IPS-20b (cell line): ENCODE measurements at regions not wholly inside any gene's neighbourhood (a gene's known extent, or its start where the extent isn't known, plus 50 kb on each side); places are given as distances from the start of the nearest gene placed in this dataset.
"Not testable (repeated sequence)": the region's sequence is repeated elsewhere in the genome, so short reads cannot be mapped to it uniquely, and the experiment has no call there.

Experiments used
- H3K27ac ChIP-seq: one replicate; pipeline ENCODE4 v1.5.1; 2013; ENCODE audit warnings: low read length
- H3K27me3 ChIP-seq: 2 replicates; pipeline ENCODE4 v1.6.1; 2013; ENCODE audit warnings: mild to moderate bottlenecking, low read length, inconsistent platforms; ENCODE audit not compliant: insufficient read depth
- H3K36me3 ChIP-seq: 2 replicates; pipeline ENCODE4 v1.6.1; 2013; ENCODE audit warnings: low read depth, mild to moderate bottlenecking, inconsistent platforms, low read length, moderate library complexity; ENCODE audit not compliant: insufficient read depth
- H3K4me1 ChIP-seq: 2 replicates; pipeline ENCODE4 v1.6.1; 2013; ENCODE audit warnings: mild to moderate bottlenecking, control low read depth, inconsistent platforms, low read length, moderate library complexity; ENCODE audit not compliant: insufficient read depth
- H3K4me3 ChIP-seq: 2 replicates; pipeline ENCODE4 v1.5.1; 2013; ENCODE audit warnings: mild to moderate bottlenecking, low read length, inconsistent platforms
- H3K9ac ChIP-seq: 2 replicates; pipeline ENCODE4 v1.6.1; 2013; ENCODE audit warnings: low read depth, mild to moderate bottlenecking, inconsistent platforms, low read length, moderate library complexity
- H3K9me3 ChIP-seq: 2 replicates; pipeline ENCODE4 v1.6.1; 2013; ENCODE audit warnings: mild to moderate bottlenecking, low read depth, low read length, inconsistent platforms; ENCODE audit not compliant: insufficient read depth

DNA sequence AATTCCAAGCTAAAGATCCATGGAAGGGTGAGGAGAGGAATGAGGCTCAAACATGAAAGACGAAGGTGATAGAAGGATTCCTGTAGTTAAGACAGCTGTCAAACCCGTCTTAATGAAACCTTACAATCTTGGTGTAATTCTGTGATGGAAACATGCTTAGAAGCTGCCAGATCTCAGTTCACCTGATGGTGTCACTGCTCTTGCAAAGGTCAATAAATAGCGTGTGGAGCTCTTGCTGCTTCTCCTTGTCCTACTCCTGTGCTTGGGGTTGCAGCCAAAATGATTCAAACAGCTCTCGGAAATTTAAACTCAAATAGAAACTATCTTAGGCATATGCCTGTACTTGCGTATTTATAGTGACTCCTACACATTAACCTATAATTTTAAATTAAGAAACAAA, 1705.0 kb downstream of the OLFM4 start:
- no peak overlapping the region for H3K4me3 ChIP-seq
- no peak overlapping the region for H3K27ac ChIP-seq
- H3K9me3 ChIP-seq, result no peaks in the 10 kb centered on the region
- H3K27me3 ChIP-seq, result no peaks in the 10 kb centered on the region
- H3K4me1 ChIP-seq, result no peaks in the 10 kb centered on the region
- no peaks in the 10 kb centered on the region for H3K36me3 ChIP-seq
- H3K9ac ChIP-seq, result no peak overlapping the region

DNA sequence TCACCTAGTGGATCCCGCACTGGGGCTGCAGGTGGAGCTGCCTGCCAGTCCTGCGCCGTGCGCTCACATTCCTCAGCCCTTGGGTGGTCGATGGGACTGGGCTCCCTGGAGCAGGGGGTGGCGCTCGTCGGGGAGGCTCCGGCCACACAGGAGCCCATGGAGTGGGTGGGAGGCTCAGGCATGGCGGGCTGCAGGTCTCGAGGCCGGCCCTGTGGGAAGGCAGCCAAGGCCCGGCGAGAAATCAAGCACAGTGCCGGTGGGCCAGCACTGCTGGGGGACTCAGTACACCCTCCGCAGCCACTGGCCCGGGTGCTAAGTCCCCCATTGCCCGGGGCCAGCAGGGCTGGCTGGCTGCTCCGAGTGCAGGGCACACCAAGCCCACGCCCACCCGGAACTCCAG, 1708.6 kb downstream of the OLFM4 start:
- not testable (repeated sequence) for H3K9me3 ChIP-seq, H3K27me3 ChIP-seq, H3K27ac ChIP-seq, H3K9ac ChIP-seq, H3K36me3 ChIP-seq, H3K4me3 ChIP-seq, H3K4me1 ChIP-seq

DNA sequence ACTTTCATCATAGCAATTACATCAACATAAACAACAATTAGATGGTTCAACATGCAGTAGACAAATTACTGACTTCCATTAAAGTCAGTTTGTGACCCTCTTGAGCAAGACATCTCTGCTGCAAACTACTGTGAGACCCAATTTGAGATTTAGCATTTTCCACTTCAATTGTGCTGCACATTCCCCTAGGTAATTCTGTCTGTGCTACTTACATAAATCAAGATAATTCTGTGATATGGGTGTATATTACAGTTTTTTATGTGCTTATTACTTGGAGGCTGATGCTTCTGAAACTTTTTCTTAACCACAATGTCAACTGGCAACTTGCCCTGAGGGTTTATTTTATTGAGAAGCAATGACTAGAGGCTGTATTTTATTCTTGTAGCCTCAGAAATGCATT, 1714.4 kb downstream of the OLFM4 start:
- no peaks in the 10 kb centered on the region for H3K4me1 ChIP-seq
- H3K36me3 ChIP-seq, result no peaks in the 10 kb centered on the region
- no peaks in the 10 kb centered on the region for H3K9me3 ChIP-seq
- H3K4me3 ChIP-seq, result no peak overlapping the region
- H3K9ac ChIP-seq, result no peak overlapping the region
- H3K27ac ChIP-seq, result no peak overlapping the region
- no peaks in the 10 kb centered on the region for H3K27me3 ChIP-seq

DNA sequence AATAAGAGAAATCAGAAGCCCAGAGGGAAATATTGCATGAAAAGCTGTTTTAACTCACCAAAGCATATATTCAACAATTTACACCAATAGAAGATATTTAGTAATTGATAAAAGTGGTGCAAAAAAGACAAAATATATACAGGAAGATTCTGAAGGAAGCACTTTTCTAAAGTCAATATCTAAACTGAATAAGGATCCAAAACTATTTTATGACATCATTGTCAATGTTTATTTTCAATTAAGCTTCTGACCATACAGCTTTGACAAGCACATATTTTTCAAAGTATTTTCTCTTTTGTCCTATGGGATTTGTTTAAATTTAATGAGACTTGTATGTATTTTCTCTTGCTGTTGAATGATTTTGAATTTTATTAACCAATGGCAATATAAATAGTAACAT, 1716.1 kb downstream of the OLFM4 start:
- H3K27me3 ChIP-seq, result no peaks in the 10 kb centered on the region

DNA sequence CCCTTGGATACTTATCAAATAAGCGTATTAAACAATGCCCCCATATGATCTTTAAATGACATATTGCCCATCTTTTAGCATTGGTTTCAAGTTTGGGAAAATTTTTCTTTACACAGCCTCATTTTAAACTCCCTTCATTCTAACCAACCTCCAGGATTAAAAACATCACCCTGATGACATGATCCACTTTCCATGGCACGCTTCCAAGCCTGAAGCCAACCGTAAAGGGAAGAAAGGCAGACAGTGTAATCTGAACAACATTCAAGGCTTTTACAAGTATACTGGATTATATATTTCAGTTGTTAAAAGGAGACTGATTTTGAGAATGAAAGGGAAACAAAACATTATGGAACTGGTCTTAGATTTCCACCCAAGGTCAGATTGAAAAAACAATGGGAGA, 1721.9 kb downstream of the OLFM4 start:
- H3K9ac ChIP-seq, result no peak overlapping the region
- no peak overlapping the region for H3K4me3 ChIP-seq
- no peak overlapping the region for H3K27ac ChIP-seq
- H3K4me1 ChIP-seq, result no peaks in the 10 kb centered on the region
- H3K9me3 ChIP-seq, result no peaks in the 10 kb centered on the region
- H3K36me3 ChIP-seq, result no peaks in the 10 kb centered on the region
- H3K27me3 ChIP-seq, result no peaks in the 10 kb centered on the region

More for the DNA sequence above, 1716.1 kb downstream of the OLFM4 start:
- Histone ChIP-seq H3K36me3 (no peaks in the 10 kb centered on the region), H3K27ac (no peak overlapping the region), H3K4me3 (no peak overlapping the region), H3K4me1 (no peaks in the 10 kb centered on the region), H3K9ac (no peak overlapping the region), H3K9me3 (no peaks in the 10 kb centered on the region)

DNA sequence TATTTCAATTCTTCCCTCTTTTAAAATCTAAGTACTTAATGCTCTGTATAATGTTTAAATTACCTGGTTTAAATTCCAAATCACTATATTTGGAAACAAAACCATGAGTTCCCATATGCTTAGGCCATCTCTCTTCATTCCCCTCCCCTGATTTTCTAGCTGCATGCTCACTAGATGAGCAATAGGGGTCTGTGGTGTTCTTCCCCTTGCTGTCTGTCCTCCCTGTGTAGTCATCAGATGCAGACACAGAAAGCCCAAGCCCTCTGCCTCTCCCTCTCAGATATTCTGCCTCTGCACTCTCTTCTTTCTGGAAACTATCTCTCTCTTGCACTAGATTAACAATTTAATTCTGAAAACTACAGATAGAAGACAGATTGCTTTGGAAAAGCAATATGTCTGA, 1730.2 kb downstream of the OLFM4 start:
- Histone ChIP-seq H3K27me3 (no peaks in the 10 kb centered on the region), H3K9me3 (no peaks in the 10 kb centered on the region), H3K4me3 (no peak overlapping the region), H3K27ac (no peak overlapping the region), H3K9ac (no peak overlapping the region), H3K4me1 (no peaks in the 10 kb centered on the region), H3K36me3 (no peaks in the 10 kb centered on the region)

DNA sequence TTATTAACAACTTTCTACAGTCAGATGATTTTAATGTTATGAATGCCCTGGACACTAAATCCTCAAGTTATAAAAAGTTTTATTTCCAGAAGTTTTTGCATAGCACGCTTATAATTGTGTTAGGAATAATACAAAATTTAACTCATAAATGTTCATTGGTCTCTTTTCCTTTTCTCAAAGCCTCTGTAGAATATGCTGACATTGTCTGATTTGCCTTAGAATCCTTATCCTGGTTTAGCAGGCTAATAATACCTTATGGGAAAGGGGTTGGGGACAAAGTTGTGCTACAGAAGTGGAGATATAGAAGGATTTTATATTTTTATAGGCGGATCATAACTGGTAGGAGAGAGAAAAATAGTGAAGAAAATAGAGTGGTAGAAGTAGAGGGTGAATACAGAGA, 1739.6 kb downstream of the OLFM4 start:
- no peaks in the 10 kb centered on the region for H3K36me3 ChIP-seq
- no peaks in the 10 kb centered on the region for H3K27me3 ChIP-seq
- H3K4me1 ChIP-seq, result no peaks in the 10 kb centered on the region
- H3K9me3 ChIP-seq, result no peaks in the 10 kb centered on the region
- no peak overlapping the region for H3K4me3 ChIP-seq
- no peak overlapping the region for H3K9ac ChIP-seq
- H3K27ac ChIP-seq, result no peak overlapping the region

DNA sequence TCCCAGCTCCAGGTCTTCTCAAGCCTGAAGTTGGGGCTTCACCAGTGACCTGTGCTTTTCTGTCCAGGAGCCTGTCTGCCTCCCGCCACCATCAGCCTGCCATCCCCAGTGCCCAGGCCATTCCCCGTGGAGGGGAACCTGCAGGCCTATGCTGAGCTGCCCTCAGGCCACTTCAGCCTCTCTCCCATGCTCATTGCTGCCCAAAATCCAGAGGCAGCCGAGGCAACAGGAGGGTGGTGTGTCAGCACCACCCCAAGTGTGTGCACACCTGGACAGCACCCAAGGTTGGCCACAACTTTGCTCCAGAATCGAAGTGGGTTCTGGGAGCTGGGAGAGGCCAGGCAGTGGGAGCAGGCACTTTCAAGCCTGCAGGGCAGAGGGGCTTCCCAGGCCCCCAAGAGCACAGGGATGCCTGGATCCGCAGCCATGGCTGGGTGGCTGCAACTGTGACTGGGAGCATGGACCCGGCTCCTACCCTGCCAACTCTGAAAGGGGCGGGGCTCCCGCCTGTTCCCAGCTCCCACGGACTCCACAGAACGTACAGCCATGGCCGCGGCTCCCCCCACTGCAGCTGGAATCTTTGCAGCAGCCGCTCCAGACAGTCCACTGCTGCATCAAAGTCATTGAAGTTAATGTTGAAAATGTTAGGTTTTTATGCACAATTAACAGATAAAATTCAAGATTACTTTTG, 1747.0 kb downstream of the OLFM4 start:
- Histone ChIP-seq H3K9ac (no peak overlapping the region), H3K27me3 (no peaks in the 10 kb centered on the region), H3K9me3 (peaks cover 4% of the 10 kb centered on the region; the same call in 1 of the 2 replicates), H3K27ac (no peak overlapping the region), H3K4me3 (no peak overlapping the region), H3K4me1 (no peaks in the 10 kb centered on the region), H3K36me3 (no peaks in the 10 kb centered on the region)

DNA sequence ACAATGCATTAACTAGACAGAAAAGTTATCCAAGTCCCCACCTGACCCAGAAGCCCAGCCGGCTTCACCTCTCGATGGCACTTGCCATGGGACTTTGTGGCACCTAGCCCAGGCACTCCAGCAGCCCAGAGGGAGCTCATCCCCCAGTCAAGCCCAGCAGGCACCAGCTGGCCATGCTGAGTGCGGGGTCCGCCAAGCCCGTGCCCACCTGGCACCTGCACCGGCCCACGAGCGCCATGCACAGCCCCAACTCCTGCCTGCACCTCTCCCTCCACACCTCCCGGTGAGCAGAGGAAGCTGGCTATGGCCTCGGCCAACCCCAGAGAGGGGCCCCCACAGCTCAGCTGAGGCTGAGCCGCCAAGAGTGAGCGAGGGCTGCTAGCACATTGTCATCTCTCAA, 1759.1 kb downstream of the OLFM4 start:
- no peaks in the 10 kb centered on the region for H3K4me1 ChIP-seq
- H3K36me3 ChIP-seq, result no peaks in the 10 kb centered on the region
- no peak overlapping the region for H3K9ac ChIP-seq
- no peaks in the 10 kb centered on the region for H3K27me3 ChIP-seq
- no peak overlapping the region for H3K4me3 ChIP-seq
- H3K9me3 ChIP-seq, result no peaks in the 10 kb centered on the region
- H3K27ac ChIP-seq, result no peak overlapping the region

DNA sequence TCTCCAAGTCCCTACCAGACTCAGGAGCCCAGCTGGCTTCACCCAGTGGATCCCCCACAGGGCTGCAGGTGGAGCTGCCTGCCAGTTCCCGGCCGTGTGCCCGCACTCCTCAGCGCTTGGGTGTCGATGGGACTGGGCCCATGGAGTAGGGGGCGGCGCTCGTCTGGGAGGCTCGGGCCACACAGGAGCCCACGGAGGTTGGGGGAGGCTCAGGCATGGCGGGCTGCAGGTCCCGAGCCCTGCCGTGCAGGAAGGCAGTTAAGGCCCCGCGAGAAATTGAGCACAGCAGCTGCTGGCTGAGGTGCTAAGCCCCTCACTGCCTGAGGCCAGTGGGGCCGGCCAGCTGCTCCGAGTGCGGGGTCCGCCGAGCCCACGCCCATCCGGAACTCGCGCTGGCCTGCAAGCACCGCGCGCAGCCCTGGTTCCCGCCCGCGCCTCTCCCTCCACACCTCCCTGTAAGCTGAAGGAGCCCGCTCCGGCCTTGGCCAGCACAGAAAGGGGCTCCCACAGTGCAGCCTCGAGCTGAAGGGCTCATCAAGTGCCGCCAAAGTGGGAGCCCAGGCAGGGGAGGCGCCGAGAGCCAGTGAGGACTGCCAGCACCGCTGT, 1771.1 kb downstream of the OLFM4 start:
- no peak overlapping the region for H3K27ac ChIP-seq
- H3K36me3 ChIP-seq, result no peaks in the 10 kb centered on the region
- no peak overlapping the region for H3K9ac ChIP-seq
- no peaks in the 10 kb centered on the region for H3K4me1 ChIP-seq
- H3K9me3 ChIP-seq, result no peaks in the 10 kb centered on the region
- no peak overlapping the region for H3K4me3 ChIP-seq
- no peaks in the 10 kb centered on the region for H3K27me3 ChIP-seq

DNA sequence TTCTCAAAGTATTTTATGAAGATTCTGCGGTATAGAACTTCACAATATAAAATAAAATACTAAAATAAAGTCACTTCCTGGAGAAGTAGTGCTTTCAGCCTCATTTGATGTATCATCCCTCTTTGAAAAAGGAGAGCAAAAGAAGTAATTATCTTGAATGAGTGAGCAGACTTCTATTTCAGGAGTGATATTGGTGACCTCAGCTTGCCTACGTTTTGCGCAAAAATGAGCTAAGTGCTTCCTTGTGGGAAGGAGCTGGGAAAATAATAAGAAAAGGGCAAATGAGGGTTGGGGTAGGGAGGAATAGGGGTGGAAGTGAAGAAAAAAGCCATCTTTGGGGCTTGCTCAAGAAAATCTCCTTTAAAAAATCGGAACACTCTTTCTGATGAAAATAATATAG, 1773.6 kb downstream of the OLFM4 start:
- no peaks in the 10 kb centered on the region for H3K9me3 ChIP-seq
- H3K27ac ChIP-seq, result no peak overlapping the region
- H3K9ac ChIP-seq, result no peak overlapping the region
- H3K4me3 ChIP-seq, result no peak overlapping the region
- H3K4me1 ChIP-seq, result no peaks in the 10 kb centered on the region
- no peaks in the 10 kb centered on the region for H3K27me3 ChIP-seq
- no peaks in the 10 kb centered on the region for H3K36me3 ChIP-seq

DNA sequence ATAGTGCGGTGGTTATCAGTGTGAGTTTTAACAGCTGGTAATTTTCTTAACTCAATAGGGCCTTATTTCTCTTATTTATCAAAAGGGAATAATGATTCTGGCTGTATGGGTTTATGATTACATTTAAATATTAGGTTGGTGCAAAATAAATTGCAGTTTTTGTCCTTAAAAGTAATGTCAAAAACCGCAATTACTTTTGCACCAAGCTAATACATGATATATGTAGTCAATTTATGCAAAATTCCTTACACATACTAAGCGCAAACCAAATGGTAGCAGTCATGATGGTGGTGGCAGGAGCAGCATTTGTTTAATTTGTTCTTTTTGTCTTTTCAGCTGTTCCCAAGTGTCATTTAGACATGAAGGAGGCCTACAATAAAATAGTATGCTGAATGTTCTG, 1777.1 kb downstream of the OLFM4 start:
- Histone ChIP-seq H3K36me3 (no peaks in the 10 kb centered on the region), H3K9me3 (no peaks in the 10 kb centered on the region), H3K9ac (no peak overlapping the region), H3K4me1 (no peaks in the 10 kb centered on the region), H3K4me3 (no peak overlapping the region), H3K27ac (no peak overlapping the region), H3K27me3 (no peaks in the 10 kb centered on the region)
